Hindlimb muscle (tissue), 1 donor: ENCODE measurements at regions not wholly inside any gene's neighbourhood (a gene's known extent, or its start where the extent isn't known, plus 50 kb on each side); places are given as distances from the start of the nearest gene placed in this dataset.
"Not testable (repeated sequence)": the region's sequence is repeated elsewhere in the genome, so short reads cannot be mapped to it uniquely, and the experiment has no call there.

Experiments used
- DNase-seq: peaks from one replicate; pipeline ENCODE4 v3.0.0-alpha.2; 2013

- DNase-seq, result no peak
Measured at GRCh38 chr6:106847116-106847515, 127.4 kb downstream of the CD24 start.

- no peak for DNase-seq
Measured at GRCh38 chr6:106844930-106845329, 129.6 kb downstream of the CD24 start.

GRCh38 chr6:106832766-106833510 lies 141.6 kb downstream of the CD24 start:
- no peak for DNase-seq

GRCh38 chr6:106830930-106831329 lies 143.6 kb downstream of the CD24 start:
- no peak for DNase-seq

GRCh38 chr6:106829451-106829850 lies 145.1 kb downstream of the CD24 start:
- no peak for DNase-seq

GRCh38 chr6:106827081-106827480 lies 147.4 kb downstream of the CD24 start:
- DNase-seq, result no peak

- no peak for DNase-seq
Measured at GRCh38 chr6:106825156-106825555, 149.4 kb downstream of the CD24 start.

GRCh38 chr6:106823732-106824351 lies 150.7 kb downstream of the CD24 start:
- DNase-seq, result no peak

GRCh38 chr6:106823058-106823457 lies 151.5 kb downstream of the CD24 start:
- DNase-seq, result no peak

GRCh38 chr6:106820412-106820852 lies 154.1 kb downstream of the CD24 start:
- no peak for DNase-seq

GRCh38 chr6:106811088-106811686 lies 163.3 kb downstream of the CD24 start:
- DNase-seq, result no peak

GRCh38 chr6:106808758-106809157 lies 165.8 kb downstream of the CD24 start:
- DNase-seq, result no peak

GRCh38 chr6:106807947-106808611 lies 166.4 kb downstream of the CD24 start:
- no peak for DNase-seq

GRCh38 chr6:106806253-106806652 lies 168.3 kb downstream of the CD24 start:
- not testable (repeated sequence) for DNase-seq

GRCh38 chr6:106805771-106806170 lies 168.8 kb downstream of the CD24 start:
- no peak for DNase-seq

GRCh38 chr6:106804346-106805335 lies 169.9 kb downstream of the CD24 start:
- DNase-seq, result no peak

- DNase-seq, result no peak
Measured at GRCh38 chr6:106803188-106803587, 171.3 kb downstream of the CD24 start.

GRCh38 chr6:106802139-106802538 lies 172.4 kb downstream of the CD24 start:
- DNase-seq, result no peak

- no peak for DNase-seq
Measured at GRCh38 chr6:106801256-106801655, 171.9 kb downstream of the QRSL1 start.

- no peak for DNase-seq
Measured at GRCh38 chr6:106800379-106800778, 171.0 kb downstream of the QRSL1 start.

- DNase-seq, result no peak
Measured at GRCh38 chr6:106799031-106799894, 169.9 kb downstream of the QRSL1 start.
